Upper lobe of right lung (tissue), 1 donor: ENCODE measurements at regions not wholly inside any gene's neighbourhood (a gene's known extent, or its start where the extent isn't known, plus 50 kb on each side); places are given as distances from the start of the nearest gene placed in this dataset.

Experiments used
- ATAC-seq: fragments of 200-7000 bp; cut with Tn5 transposase; one replicate; pipeline ENCODE4 v1.9.1; 2020; ENCODE audit warnings: mild to moderate bottlenecking, moderate library complexity
- DNase-seq: peaks from one replicate; pipeline ENCODE4 v3.0.0-alpha.2; 2020
- H3K27ac ChIP-seq: fragments of 200-600 bp; one replicate; pipeline ENCODE4 v1.8.0; 2022
- H3K27me3 ChIP-seq: fragments of 200-600 bp; one replicate; pipeline ENCODE4 v1.8.0; 2022; ENCODE audit warnings: mild to moderate bottlenecking
- H3K36me3 ChIP-seq: fragments of 200-600 bp; one replicate; pipeline ENCODE4 v1.8.0; 2022
- H3K4me1 ChIP-seq: fragments of 200-600 bp; one replicate; pipeline ENCODE4 v1.8.0; 2022
- H3K4me3 ChIP-seq: fragments of 200-600 bp; one replicate; pipeline ENCODE4 v1.8.0; 2022; ENCODE audit warnings: mild to moderate bottlenecking
- H3K9me3 ChIP-seq: fragments of 200-600 bp; one replicate; pipeline ENCODE4 v1.8.0; 2022
- intact Hi-C: fragments of 100-400 bp; cut with DNase I; formaldehyde crosslinking; loops from one replicate; pipeline ENCODE4 v1.11.0; 2022
- TF ChIP-seq, protein P1 (sequence below): fragments of 200-600 bp; IDR thresholded peaks from one replicate; pipeline ENCODE4 v1.8.0; 2022; ENCODE audit warnings: antibody characterized with exemption
- donor health status: DM: no; HTN: yes; CAD: no; lungs with severe emphysema.

DNA sequence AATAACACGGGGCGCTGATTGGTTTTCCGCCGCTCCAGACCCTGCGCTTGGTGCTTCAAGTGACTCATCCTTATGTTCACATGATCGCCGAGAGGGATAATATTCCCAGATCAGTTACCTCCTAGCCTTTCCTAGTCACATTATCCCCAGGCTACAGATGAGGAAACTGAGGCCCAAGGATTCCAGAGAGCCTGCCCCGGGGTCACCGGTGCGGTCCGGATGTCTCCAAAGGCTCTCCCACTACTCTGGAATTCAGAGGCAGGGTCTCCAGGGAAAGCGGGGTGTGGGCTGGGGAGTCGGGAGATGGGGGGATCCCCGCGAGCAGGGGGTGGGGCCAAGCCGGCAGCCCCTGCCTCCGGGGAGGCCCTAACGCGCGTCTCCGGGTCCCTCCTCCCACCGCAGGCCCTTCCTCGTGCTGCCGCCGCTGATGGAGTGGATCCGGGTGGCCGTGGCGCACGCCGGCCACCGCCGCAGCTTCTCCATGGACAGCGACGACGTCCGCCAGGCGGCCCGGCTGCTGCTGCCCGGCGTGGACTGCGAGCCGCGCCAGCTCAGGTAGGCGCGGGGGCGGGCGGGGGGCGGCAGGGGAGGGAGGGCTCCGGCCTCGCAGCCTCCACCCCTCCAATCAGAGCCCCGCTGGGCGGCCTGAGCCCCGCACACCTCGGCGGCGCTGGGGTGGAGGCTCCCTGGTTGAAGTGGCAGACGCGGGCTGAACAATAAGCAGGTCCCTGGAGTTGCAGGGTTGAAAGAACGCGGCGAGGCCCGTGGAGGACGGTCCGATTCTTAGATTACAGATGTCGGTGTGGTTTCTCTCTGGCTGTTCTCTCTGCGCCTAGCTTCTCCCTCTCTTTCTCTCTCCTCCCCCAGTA, 104.6 kb upstream of the PWP1 start:
- Histone ChIP-seq H3K4me3 (no peak overlapping the region), H3K27ac (no peak overlapping the region), H3K9me3 (no peaks in the 10 kb centered on the region), H3K27me3 (no peaks in the 10 kb centered on the region), H3K36me3 (no peaks in the 10 kb centered on the region), H3K4me1 (no peaks in the 10 kb centered on the region)
- intact Hi-C loops, result no loop called here
- DNase-seq (no peak), ATAC-seq (peak; percentile 28)
- TF ChIP-seq, protein P1, sequence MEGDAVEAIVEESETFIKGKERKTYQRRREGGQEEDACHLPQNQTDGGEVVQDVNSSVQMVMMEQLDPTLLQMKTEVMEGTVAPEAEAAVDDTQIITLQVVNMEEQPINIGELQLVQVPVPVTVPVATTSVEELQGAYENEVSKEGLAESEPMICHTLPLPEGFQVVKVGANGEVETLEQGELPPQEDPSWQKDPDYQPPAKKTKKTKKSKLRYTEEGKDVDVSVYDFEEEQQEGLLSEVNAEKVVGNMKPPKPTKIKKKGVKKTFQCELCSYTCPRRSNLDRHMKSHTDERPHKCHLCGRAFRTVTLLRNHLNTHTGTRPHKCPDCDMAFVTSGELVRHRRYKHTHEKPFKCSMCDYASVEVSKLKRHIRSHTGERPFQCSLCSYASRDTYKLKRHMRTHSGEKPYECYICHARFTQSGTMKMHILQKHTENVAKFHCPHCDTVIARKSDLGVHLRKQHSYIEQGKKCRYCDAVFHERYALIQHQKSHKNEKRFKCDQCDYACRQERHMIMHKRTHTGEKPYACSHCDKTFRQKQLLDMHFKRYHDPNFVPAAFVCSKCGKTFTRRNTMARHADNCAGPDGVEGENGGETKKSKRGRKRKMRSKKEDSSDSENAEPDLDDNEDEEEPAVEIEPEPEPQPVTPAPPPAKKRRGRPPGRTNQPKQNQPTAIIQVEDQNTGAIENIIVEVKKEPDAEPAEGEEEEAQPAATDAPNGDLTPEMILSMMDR, result no peak

DNA sequence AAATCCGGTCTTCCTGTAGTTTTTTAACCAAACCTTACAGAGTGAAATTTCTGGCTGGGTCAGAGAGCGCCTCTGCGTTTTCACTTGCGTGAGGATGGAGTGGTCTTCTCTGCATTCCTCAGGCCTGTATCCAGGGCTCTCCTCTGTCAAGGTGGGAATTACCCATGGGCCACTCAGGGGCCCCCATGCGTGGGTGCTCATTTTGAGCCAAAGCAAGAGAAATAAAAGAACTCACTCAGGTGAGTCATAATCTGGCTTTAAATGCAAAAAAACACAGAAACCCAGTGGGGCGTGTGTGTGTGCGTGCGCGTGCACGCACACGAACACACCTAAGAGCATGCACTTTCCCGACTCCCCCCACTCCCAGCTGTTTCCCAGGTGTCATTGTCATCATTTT, 104.0 kb upstream of the PWP1 start:
- intact Hi-C loops, result no loop called here
- TF ChIP-seq, protein P1, result no peak
- Histone ChIP-seq H3K4me3 (no peak overlapping the region), H3K4me1 (no peaks in the 10 kb centered on the region), H3K36me3 (no peaks in the 10 kb centered on the region), H3K9me3 (no peaks in the 10 kb centered on the region), H3K27ac (no peak overlapping the region), H3K27me3 (no peaks in the 10 kb centered on the region)
- DNase-seq, result no peak
- no peak for ATAC-seq

DNA sequence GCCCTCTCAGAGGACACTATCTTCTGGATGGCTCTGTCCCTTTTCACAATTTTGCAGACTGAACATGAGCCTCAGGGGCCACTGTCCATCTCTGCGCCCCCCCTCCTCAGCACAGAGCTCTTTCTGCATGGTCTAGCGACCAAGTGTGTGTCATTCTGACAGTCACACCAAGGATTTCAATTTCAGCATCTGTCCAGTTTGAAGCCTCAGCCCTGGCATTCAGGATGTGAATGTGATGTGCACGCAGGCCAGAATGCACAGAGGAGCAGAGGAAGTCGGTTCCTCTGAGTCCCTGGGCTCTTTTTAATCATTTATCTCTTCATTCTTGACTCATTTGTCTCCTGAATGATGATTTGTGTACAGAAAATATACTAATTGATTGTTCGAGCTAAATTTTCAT, 102.0 kb upstream of the PWP1 start:
- H3K4me3 ChIP-seq, result no peak overlapping the region
- H3K27me3 ChIP-seq, result no peaks in the 10 kb centered on the region
- intact Hi-C loops, result no loop called here
- H3K36me3 ChIP-seq, result no peaks in the 10 kb centered on the region
- H3K4me1 ChIP-seq, result no peaks in the 10 kb centered on the region
- ATAC-seq, result no peak
- no peak overlapping the region for H3K27ac ChIP-seq
- no peak for DNase-seq
- peaks cover 6% of the 10 kb centered on the region for H3K9me3 ChIP-seq
- TF ChIP-seq, protein P1, result no peak

DNA sequence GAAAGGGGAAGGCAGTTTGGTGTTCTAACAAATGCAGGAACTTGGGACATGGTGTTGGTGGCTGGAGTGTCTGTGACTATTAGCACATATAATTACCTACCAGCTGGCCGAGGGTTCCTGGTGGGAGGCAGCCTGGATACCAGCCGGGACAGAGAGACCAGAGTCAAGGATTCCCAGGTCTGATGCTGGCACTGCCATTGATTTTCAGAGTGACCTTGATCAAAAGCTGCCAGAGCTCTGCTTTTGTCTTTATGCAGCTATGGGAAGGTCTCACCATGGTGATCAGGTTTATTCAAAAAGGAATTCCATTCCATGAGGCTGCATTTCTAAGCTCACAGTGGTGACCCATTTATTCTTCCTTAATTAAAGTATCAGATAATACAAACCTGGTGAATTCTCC, 101.0 kb upstream of the PWP1 start:
- DNase-seq, result no peak
- no peak for ATAC-seq
- intact Hi-C loops, result no loop called here
- TF ChIP-seq, protein P1, result no peak
- H3K9me3 ChIP-seq, result peaks cover 6% of the 10 kb centered on the region
- no peak overlapping the region for H3K4me3 ChIP-seq
- no peaks in the 10 kb centered on the region for H3K36me3 ChIP-seq
- no peaks in the 10 kb centered on the region for H3K4me1 ChIP-seq
- no peak overlapping the region for H3K27ac ChIP-seq
- no peaks in the 10 kb centered on the region for H3K27me3 ChIP-seq

DNA sequence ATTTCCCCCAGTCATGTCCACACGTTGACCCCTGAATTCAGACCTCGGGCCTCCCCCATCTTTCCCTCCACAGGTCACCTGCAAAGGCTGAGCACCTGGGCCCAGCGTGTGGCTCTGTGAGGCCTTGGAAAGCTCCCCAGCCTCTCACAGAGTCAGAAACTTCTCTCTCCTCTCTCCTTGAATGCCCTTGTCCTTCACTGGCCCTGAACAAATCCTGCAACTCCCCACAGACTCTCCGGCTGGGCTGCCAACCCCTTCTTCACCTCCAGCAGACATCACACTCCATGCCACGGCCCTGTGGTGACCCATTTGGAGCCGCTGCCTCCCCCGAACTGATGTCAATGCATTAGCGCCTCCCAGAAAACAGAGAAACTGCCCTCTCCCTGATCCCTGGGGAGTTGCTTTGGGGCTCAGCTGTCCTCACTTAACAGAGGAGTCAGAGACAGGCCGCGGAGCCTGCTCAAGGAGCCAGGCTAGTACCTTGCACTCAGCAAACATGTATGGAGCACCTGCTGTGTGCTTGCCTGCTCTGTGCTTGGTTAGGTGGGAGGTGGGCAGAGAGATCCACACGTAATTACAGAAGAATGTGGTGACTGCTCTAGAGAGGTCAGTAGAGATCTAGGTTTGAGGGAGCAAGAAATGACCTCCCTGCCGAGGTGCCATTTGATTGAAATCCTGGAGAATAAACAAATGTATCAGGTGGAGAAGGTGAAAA, 99.2 kb upstream of the PWP1 start:
- no peak overlapping the region for H3K4me3 ChIP-seq
- peaks cover 6% of the 10 kb centered on the region for H3K9me3 ChIP-seq
- no peak overlapping the region for H3K27ac ChIP-seq
- no peaks in the 10 kb centered on the region for H3K36me3 ChIP-seq
- ATAC-seq (no peak), DNase-seq (no peak)
- TF ChIP-seq, protein P1, result no peak
- intact Hi-C loops, result no loop called here
- no peaks in the 10 kb centered on the region for H3K4me1 ChIP-seq
- no peaks in the 10 kb centered on the region for H3K27me3 ChIP-seq
